Memory B cell (primary cell): ENCODE measurements at regions not wholly inside any gene's neighbourhood (a gene's known extent, or its start where the extent isn't known, plus 50 kb on each side); places are given as distances from the start of the nearest gene placed in this dataset.
A peak's percentile ranks its signal among the peaks of the same experiment; 100 is the strongest.
"Not testable (repeated sequence)": the region's sequence is repeated elsewhere in the genome, so short reads cannot be mapped to it uniquely, and the experiment has no call there.

Experiments used
- ATAC-seq: fragments of 150-1000 bp; cut with Tn5 transposase; 2 replicates; pipeline ENCODE4 v1.10.0; 2021; ENCODE audit warnings: low read depth, mild to moderate bottlenecking, moderate library complexity
- DNase-seq, 2 donors: peaks; one replicate each; pipeline ENCODE4 v3.0.0; 2022; ENCODE audit warnings: low spot score in 2 of 2
- H3K27ac Mint-ChIP-seq: one replicate; pipeline ENCODE4 v1.8.0; 2022; ENCODE audit warnings: mild to moderate bottlenecking, moderate library complexity, mixed read lengths
- H3K27me3 Mint-ChIP-seq: one replicate; pipeline ENCODE4 v1.8.0; 2022; ENCODE audit warnings: mixed read lengths
- H3K36me3 Mint-ChIP-seq: one replicate; pipeline ENCODE4 v1.8.0; 2022; ENCODE audit warnings: mild to moderate bottlenecking, mixed read lengths
- H3K4me1 Mint-ChIP-seq: one replicate; pipeline ENCODE4 v1.8.0; 2022; ENCODE audit warnings: mixed read lengths
- H3K4me3 Mint-ChIP-seq: one replicate; pipeline ENCODE4 v1.8.0; 2022; ENCODE audit warnings: mild to moderate bottlenecking, moderate library complexity, mixed read lengths
- H3K9me3 Mint-ChIP-seq: one replicate; pipeline ENCODE4 v1.8.0; 2022; ENCODE audit warnings: mixed read lengths

DNA sequence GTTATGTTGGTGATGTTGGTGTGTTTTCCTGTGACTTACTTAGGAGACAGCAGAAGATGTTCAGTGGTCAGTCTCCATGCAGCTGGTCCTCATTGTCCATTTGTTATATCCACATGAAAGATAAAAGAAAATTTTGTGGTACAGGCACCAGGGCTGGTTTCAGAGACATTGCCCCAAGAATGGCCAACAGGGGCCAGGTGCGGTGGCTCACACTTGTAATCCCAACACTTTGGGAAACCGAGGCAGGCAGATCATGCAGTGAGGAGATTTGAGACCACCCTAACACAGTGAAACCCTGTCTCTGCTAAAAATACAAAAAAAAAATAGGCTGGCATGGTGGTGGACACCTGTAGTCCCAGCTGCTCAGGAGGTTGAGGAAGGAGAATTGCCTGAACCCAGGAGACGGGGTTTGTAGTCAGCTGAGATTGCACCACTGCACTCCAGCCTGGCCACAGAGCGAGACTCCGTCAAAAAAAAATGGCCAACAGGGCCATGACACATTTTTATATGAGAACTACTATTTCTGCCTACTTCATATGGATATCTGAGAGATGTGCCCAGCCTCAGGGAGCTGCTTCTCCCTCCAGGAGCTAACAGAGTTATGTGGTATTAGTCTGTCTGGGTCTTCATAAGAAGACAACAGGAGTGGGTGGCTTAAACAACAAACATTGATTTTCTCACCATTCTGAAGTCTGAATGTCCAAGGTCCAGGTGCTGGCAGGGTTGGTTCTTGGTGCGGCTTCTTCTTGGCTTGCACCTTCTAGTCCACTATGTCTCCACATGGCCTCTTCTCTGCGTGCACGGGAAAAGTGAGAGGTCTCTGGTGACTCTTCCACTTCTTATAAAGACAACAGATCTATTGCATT, 821.7 kb downstream of the TMEM121 start:
- peak overlapping the region; percentile 27 for H3K4me3 Mint-ChIP-seq
- no peak for ATAC-seq

DNA sequence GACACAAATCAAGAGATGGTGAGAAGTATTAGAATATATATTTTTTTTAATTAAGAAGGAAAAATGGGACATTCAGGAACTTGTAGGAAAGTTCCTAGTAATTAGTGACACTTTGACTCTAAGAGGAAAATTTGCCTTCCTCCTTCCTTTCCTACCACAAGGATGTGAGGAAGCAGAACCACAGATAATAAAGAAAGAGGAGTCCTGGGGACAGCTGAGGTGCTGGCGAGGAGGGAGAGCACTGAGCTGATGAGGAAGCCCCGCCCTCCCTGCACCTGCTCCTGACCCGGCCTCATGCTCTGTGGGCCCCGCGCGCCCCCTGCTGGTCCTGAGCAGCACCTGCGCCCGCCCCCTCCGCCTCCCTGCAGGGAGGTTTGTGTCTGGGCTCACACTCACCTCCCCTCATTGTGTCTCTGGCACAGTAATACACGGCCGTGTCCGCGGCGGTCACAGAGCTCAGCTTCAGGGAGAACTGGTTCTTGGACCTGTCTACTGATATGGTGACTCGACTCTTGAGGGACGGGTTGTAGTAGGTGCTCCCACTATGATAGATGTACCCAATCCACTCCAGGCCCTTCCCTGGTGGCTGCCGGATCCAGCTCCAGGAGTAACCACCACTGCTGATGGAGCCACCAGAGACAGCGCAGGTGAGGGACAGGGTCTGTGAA, 822.6 kb downstream of the TMEM121 start:
- ATAC-seq (peak; percentile 56), DNase-seq (peak; percentile 79 to 88)
- H3K27ac Mint-ChIP-seq, H3K9me3 Mint-ChIP-seq, H3K36me3 Mint-ChIP-seq, H3K27me3 Mint-ChIP-seq: not testable (repeated sequence)
- peaks cover 12% of the 10 kb centered on the region for H3K4me1 Mint-ChIP-seq
- peak overlapping the region; percentile 78 for H3K4me3 Mint-ChIP-seq

More for the DNA sequence above, 821.7 kb downstream of the TMEM121 start:
- Mint-ChIP-seq H3K27ac (no peak overlapping the region), H3K4me1 (peaks cover 12% of the 10 kb centered on the region), H3K36me3 (peaks cover 4% of the 10 kb centered on the region), H3K9me3 (no peaks in the 10 kb centered on the region), H3K27me3 (no peaks in the 10 kb centered on the region)
- no peak for DNase-seq

DNA sequence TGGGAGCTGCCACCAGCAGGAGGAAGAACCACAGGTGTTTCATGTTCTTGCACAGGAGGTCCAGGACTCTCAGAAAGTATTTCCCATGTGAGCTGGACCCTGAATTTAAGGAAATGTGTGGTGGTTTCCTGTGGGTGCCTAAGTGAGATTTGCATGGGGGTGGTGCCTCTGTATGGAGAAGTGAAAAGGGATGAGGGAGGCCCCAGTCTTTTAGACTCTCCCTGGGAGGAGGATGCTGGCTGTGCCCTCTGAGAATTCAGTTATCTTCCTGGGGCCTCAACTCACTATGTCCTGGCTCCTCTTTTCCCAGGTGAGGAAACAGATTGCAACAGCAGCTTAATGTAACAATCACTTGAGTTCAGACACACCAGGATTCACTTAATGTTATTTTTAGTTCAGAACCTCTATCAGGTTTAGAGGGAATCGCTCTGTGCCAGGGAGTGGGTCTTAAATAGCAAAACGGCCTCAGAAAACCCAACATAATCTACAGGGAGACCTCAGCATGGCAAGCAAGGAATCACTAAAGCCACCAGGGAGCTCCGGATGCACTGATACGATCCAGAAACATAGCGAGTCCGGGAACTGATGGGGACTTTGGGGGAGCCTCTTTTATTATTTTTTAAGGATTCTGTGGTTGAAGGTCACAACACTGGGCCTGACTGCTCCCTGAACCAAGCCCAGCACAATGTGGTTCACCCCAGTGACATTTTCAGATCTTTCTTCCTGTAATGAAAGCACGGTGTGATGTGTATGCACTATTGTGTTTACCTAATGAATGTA, 823.5 kb downstream of the TMEM121 start:
- not testable (repeated sequence) for DNase-seq, H3K27me3 Mint-ChIP-seq, H3K27ac Mint-ChIP-seq, H3K36me3 Mint-ChIP-seq, H3K9me3 Mint-ChIP-seq
- H3K4me3 Mint-ChIP-seq, result peak overlapping the region; percentile 78
- ATAC-seq, result peak; percentile 47
- peaks cover 12% of the 10 kb centered on the region for H3K4me1 Mint-ChIP-seq

GRCh38 chr14:106355007-106355791, 828.8 kb downstream of the TMEM121 start:
- H3K27me3 Mint-ChIP-seq, DNase-seq, H3K4me1 Mint-ChIP-seq, H3K36me3 Mint-ChIP-seq, H3K9me3 Mint-ChIP-seq: not testable (repeated sequence)
- peak overlapping the region; percentile 37 for H3K27ac Mint-ChIP-seq
- peak; percentile 46 for ATAC-seq
- peak overlapping the region; percentile 8 for H3K4me3 Mint-ChIP-seq

DNA sequence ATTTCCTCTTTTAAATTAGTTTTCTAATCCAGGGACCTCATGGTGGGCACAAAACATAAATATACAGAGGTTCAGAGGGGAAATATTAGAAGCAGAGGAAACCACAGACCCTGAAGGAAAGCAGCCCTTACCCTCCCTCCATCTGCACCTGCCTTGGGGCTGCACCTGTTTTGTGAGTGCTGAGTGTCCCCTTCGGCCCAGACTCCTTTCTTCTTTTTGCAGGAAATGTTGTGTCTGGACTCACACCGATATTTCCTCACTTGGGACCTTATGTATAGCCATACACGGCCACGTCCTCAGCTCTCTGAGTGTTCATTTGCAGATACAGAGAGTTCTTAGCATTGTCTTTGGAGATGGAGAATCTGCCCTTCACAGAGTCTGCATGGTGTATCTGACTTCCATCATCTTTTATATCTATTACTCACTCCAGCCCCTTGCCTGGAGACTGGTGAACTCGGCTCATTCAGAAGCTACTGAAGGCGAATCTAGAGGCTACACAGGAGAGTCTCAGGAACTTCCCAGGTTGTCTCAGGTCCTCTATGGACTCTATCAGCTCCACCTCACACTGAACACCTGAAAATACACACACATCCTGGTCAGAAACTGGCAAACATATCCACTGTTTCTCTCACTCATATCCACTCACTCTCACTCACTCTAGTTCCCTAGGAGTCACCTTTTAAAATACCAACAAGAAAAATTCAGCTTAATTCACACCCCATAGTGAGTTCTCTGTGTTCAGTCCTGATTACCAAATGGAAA, 829.7 kb downstream of the TMEM121 start:
- not testable (repeated sequence) for H3K36me3 Mint-ChIP-seq, H3K9me3 Mint-ChIP-seq, DNase-seq, H3K4me1 Mint-ChIP-seq, H3K27me3 Mint-ChIP-seq
- Mint-ChIP-seq H3K27ac (peak overlapping the region; percentile 37), H3K4me3 (peak overlapping the region; percentile 50)
- peak; percentile 55 for ATAC-seq

DNA sequence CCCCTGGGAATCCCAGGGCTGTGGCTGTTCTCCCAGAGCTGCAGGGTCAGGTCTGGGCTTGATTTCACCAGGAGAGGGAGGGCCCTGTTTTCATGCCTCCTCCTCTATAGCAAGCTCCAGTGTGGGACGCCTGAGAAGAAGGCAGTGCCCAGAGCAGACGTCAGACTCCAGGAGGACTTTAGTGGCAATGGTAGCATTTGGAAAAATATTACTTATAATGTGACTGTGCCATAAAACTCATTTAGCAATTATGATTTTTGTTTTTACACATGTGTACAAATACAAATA, 830.2 kb downstream of the TMEM121 start:
- not testable (repeated sequence) for H3K4me1 Mint-ChIP-seq, H3K36me3 Mint-ChIP-seq, ATAC-seq, H3K9me3 Mint-ChIP-seq, H3K27me3 Mint-ChIP-seq, DNase-seq, H3K4me3 Mint-ChIP-seq
- peak overlapping the region; percentile 24 for H3K27ac Mint-ChIP-seq

DNA sequence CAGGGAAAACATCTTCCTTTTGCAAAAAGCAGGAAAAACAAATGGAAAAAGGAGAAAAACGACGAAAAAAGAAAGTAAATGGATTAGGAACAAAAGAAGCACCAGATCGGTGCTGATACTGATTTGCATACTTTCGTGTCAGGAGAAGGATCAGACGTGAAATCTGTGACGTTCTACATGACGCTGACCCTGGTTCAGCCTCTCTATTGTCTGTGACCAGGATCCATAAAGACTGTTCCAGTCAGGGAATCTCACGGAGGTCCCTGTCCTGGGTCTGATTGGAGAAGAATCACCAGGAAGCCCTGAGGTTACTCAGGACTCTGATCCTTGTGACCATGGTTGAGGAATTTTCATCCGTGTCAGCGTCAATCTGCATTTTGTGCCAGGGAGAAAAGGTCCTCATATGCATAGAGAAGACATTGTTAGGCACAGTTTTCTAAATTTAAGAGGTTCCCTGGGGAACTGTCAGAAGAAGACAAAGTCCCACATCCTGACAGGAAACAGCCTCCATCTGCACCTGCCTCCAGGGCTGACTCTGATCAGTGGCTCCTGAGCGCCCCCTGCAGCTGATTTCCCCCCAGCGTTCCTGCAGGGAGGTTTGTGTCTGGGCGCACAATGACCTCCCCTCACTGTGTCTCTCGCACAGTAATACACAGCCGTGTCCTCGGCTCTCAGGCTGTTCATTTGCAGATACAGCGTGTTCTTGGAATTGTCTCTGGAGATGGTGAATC, 832.9 kb downstream of the TMEM121 start:
- H3K27ac Mint-ChIP-seq, H3K4me1 Mint-ChIP-seq, H3K9me3 Mint-ChIP-seq, H3K27me3 Mint-ChIP-seq, H3K36me3 Mint-ChIP-seq: not testable (repeated sequence)
- peak in 1 of 2 donors; percentile 69 for DNase-seq
- ATAC-seq, result peak; percentile 71
- peak overlapping the region; percentile 24 for H3K4me3 Mint-ChIP-seq

DNA sequence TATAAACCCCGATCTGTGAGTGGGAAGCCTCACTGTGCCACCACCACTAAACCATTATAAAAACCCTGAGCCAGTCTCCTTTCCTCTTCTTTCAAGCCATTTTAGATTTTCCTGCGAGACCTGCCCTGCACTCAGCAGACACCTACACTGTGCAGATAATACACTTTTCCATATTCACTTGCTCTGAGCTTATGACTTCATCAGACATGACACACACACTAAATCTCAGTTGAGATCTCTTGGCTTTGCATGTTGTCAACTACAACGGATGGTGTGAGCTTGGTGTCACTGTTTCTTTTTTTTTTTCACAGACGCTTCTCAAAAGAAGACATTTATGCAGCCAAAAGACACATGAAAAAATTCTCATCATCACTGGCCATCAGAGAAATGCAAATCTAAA, 839.0 kb downstream of the TMEM121 start:
- not testable (repeated sequence) for H3K9me3 Mint-ChIP-seq, H3K27ac Mint-ChIP-seq, H3K27me3 Mint-ChIP-seq, H3K4me3 Mint-ChIP-seq, DNase-seq, H3K4me1 Mint-ChIP-seq, ATAC-seq, H3K36me3 Mint-ChIP-seq

GRCh38 chr14:106365894-106366293, 839.5 kb downstream of the TMEM121 start:
- not testable (repeated sequence) for H3K4me1 Mint-ChIP-seq, H3K27ac Mint-ChIP-seq, H3K27me3 Mint-ChIP-seq, H3K4me3 Mint-ChIP-seq, H3K9me3 Mint-ChIP-seq, H3K36me3 Mint-ChIP-seq, DNase-seq
- peak; percentile 56 for ATAC-seq

DNA sequence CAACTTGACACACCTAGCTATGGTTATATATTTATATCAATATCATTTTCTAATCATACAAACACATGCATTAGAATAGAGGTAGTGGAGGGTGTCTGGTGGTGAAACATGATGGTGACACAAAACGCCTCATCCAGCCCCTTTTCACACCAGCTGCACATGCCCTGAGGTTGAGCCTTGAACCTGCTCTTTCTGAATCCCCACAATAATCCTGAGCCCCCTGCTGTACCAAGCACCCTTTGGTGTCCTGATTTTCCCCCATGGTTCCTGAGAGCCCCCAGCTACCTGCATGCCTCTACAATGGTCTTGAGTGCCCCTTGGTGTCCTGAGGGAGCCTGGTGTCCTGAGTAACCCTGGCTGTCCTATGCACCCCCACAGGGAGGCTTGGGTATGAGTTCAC, 840.6 kb downstream of the TMEM121 start:
- DNase-seq, H3K9me3 Mint-ChIP-seq, H3K36me3 Mint-ChIP-seq, H3K4me1 Mint-ChIP-seq, ATAC-seq, H3K27ac Mint-ChIP-seq, H3K27me3 Mint-ChIP-seq, H3K4me3 Mint-ChIP-seq: not testable (repeated sequence)

GRCh38 chr14:106369456-106369855, 843.1 kb downstream of the TMEM121 start:
- H3K9me3 Mint-ChIP-seq, H3K27ac Mint-ChIP-seq, H3K27me3 Mint-ChIP-seq: not testable (repeated sequence)

GRCh38 chr14:106372870-106373652, 846.7 kb downstream of the TMEM121 start:
- peaks cover 2% of the 10 kb centered on the region for H3K27me3 Mint-ChIP-seq
- H3K9me3 Mint-ChIP-seq, result no peaks in the 10 kb centered on the region
- peak overlapping the region; percentile 68 for H3K4me3 Mint-ChIP-seq
- ATAC-seq (peak; percentile 96), DNase-seq (peak; percentile 74 to 77)
- H3K4me1 Mint-ChIP-seq, result peaks cover 12% of the 10 kb centered on the region
- H3K27ac Mint-ChIP-seq, result no peak overlapping the region
- no peaks in the 10 kb centered on the region for H3K36me3 Mint-ChIP-seq

More at GRCh38 chr14:106369456-106369855, 843.1 kb downstream of the TMEM121 start:
- not testable (repeated sequence) for ATAC-seq, H3K36me3 Mint-ChIP-seq, H3K4me3 Mint-ChIP-seq, DNase-seq
- peaks cover 15% of the 10 kb centered on the region for H3K4me1 Mint-ChIP-seq
